ENCODE measurements at regions not wholly inside any gene's neighbourhood (a gene's known extent, or its start where the extent isn't known, plus 50 kb on each side); places are given as distances from the start of the nearest gene placed in this dataset.

GRCh38 chr11:122337704-122338103 lies 221.7 kb upstream of the BLID start:
- no peak for TF ChIP-seq CTCF (IDR thresholded peaks at IDR 0.05 in 8 of 11, conservative IDR thresholded peaks at IDR 0.05 in 3 of 11)
- TF ChIP-seq POLR2AphosphoS5 (IDR thresholded peaks at IDR 0.05), result no peak
- no peak for TF ChIP-seq POLR2A (IDR thresholded peaks at IDR 0.05)
